ENCODE measurements at regions not wholly inside any gene's neighbourhood (a gene's known extent, or its start where the extent isn't known, plus 50 kb on each side); places are given as distances from the start of the nearest gene placed in this dataset.
"Not testable (repeated sequence)": the region's sequence is repeated elsewhere in the genome, so short reads cannot be mapped to it uniquely, and the experiment has no call there.

DNA sequence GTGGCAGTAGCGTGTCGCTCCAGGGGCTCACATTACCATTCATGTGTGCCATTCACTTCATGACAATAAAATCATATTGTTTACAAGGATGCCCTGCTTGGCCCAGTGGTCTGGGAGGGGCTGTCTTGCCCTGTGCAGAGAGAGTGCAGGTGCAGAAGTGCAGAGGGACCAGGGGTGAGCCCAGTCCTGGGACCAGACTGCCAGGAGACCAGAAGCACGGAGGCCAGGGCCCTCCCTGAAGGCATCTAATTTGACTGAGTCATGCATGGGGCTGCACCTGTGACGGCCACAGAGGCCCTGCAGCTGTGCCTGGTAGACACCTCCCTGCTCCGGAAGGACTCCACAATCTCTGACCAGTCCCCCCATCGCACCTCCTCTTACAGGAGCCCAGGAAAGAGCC is 164.4 kb upstream of the FOXD4L5 start:
- Histone ChIP-seq H3K36me3 (no peaks in the 10 kb centered on the region), H3K4me3 (no peak overlapping the region), H3K27me3 (no peaks in the 10 kb centered on the region), H3K9me3 (no peaks in the 10 kb centered on the region), H3K27ac (no peak overlapping the region), H3K4me1 (no peaks in the 10 kb centered on the region)
- intact Hi-C loops (cut with DNase I; ENCODE audit: low total_unique reads), result no loop called here
- TF ChIP-seq CTCF (IDR thresholded peaks at IDR 0.05), result no peak
- DNase-seq, result peak in 1 of 2 donors; percentile 43

DNA sequence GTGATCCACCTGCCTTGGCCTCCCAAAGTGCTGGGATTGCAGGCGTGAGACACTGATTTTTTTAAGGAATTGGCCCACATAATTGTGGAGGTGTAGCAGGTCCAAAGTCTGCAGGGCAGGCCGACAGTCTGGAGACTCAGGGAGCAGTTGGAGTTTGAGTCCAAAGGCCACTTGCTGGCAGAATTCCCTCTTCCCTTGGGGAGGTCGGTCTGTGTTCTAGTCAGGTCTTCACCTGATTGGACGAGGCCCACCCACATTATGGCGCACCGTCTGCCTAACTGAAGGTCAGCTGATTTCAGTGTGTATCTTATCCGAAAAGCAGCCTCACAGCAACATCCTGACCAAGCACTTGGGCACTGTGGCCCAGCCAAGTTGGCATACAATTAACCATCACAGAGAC is 162.1 kb upstream of the FOXD4L5 start:
- H3K27me3 ChIP-seq; H3K27ac ChIP-seq; H3K4me1 ChIP-seq; H3K9me3 ChIP-seq; H3K36me3 ChIP-seq; H3K4me3 ChIP-seq; intact Hi-C loops (cut with DNase I; ENCODE audit: low total_unique reads): not testable (repeated sequence)
- DNase-seq, result peak in 1 of 2 donors; percentile 27

DNA sequence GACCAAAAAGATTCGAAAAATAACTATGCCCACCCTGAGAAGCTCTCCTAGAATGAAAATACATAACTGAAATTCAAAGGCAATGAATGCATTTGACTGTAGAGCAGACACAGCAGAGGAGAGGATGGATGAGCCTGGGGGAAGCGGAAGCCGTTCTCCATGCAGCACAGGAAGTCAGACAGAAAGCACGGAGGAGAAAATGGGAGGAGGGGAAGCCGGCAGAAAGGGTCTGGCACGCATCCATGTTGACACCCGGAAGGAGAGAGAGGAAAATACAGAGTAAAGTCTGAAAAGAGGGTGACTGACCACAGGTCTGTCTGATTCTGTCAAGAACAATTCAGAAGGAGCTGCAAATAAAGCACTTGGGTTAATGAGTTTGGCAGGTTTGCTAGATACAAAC is 161.0 kb upstream of the FOXD4L5 start:
- H3K27me3 ChIP-seq; H3K27ac ChIP-seq; intact Hi-C loops (cut with DNase I; ENCODE audit: low total_unique reads); H3K9me3 ChIP-seq; H3K4me3 ChIP-seq; H3K36me3 ChIP-seq; H3K4me1 ChIP-seq; DNase-seq: not testable (repeated sequence)

DNA sequence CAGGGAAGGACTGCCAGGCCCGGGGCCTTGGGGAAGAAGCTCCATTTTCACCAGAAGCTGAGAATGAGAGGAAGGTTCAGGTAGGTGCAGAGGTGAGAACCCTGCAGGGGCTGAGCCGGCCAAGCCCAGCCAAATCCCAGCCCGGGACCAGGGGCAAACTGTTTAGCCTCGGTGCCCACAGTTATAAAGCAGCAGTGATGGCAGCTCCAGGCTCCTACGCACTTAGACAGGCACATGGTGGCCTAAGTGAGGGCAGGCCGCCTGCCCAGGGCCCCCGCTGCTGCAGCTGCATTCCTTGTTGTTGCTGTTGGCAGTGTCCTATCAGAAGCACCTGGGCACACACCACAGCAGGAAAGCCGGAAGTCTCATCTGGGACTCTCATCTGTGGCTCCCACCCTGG is 159.9 kb upstream of the FOXD4L5 start:
- intact Hi-C loops (cut with DNase I; ENCODE audit: low total_unique reads), result no loop called here
- no peaks in the 10 kb centered on the region for H3K36me3 ChIP-seq
- TF ChIP-seq CTCF (IDR thresholded peaks at IDR 0.05), result no peak
- no peak overlapping the region for H3K4me3 ChIP-seq
- H3K27ac ChIP-seq, result no peak overlapping the region
- no peaks in the 10 kb centered on the region for H3K27me3 ChIP-seq
- peak in 1 of 2 donors; percentile 40 for DNase-seq
- no peaks in the 10 kb centered on the region for H3K9me3 ChIP-seq
- no peaks in the 10 kb centered on the region for H3K4me1 ChIP-seq

- intact Hi-C loops (cut with DNase I; ENCODE audit: low total_unique reads), result not testable (repeated sequence)
Measured at GRCh38 chr9:65442116-65442515, 157.1 kb upstream of the FOXD4L5 start.

GRCh38 chr9:65441324-65441920 is 156.4 kb upstream of the FOXD4L5 start:
- intact Hi-C loops (cut with DNase I; ENCODE audit: low total_unique reads); H3K9me3 ChIP-seq; H3K4me3 ChIP-seq; H3K36me3 ChIP-seq; H3K4me1 ChIP-seq; H3K27ac ChIP-seq; H3K27me3 ChIP-seq: not testable (repeated sequence)
- peak in 1 of 2 donors; percentile 32 for DNase-seq

More at GRCh38 chr9:65442116-65442515, 157.1 kb upstream of the FOXD4L5 start:
- H3K4me1 ChIP-seq, H3K4me3 ChIP-seq, H3K27ac ChIP-seq, H3K9me3 ChIP-seq, H3K27me3 ChIP-seq, H3K36me3 ChIP-seq: not testable (repeated sequence)
- peak in 1 of 2 donors; percentile 42 for DNase-seq

- Histone ChIP-seq H3K4me1 (no peaks in the 10 kb centered on the region), H3K9me3 (no peaks in the 10 kb centered on the region), H3K4me3 (no peak overlapping the region), H3K27me3 (no peaks in the 10 kb centered on the region), H3K27ac (no peak overlapping the region), H3K36me3 (no peaks in the 10 kb centered on the region)
- no peak for TF ChIP-seq CTCF (IDR thresholded peaks at IDR 0.05)
- DNase-seq, result peak in 1 of 2 donors; percentile 4
- intact Hi-C loops (cut with DNase I; ENCODE audit: low total_unique reads), result no loop called here
Measured at GRCh38 chr9:65437724-65438123, 152.7 kb upstream of the FOXD4L5 start.

GRCh38 chr9:65435464-65435863 is 150.5 kb upstream of the FOXD4L5 start:
- intact Hi-C loops (cut with DNase I; ENCODE audit: low total_unique reads), result no loop called here
- no peak for TF ChIP-seq CTCF (IDR thresholded peaks at IDR 0.05)
- H3K9me3 ChIP-seq, result no peaks in the 10 kb centered on the region

More at GRCh38 chr9:65435464-65435863, 150.5 kb upstream of the FOXD4L5 start:
- H3K4me1 ChIP-seq, result no peaks in the 10 kb centered on the region
- no peaks in the 10 kb centered on the region for H3K27me3 ChIP-seq
- DNase-seq, result no peak
- H3K27ac ChIP-seq, result no peak overlapping the region
- no peaks in the 10 kb centered on the region for H3K36me3 ChIP-seq
- H3K4me3 ChIP-seq, result no peak overlapping the region
